ENCODE measurements at regions not wholly inside any gene's neighbourhood (a gene's known extent, or its start where the extent isn't known, plus 50 kb on each side); places are given as distances from the start of the nearest gene placed in this dataset.

GRCh38 chr4:12586242-12587006, 897.7 kb downstream of the RAB28 start:
- no peaks in the 10 kb centered on the region for H4K20me1 ChIP-seq (ENCODE audit: insufficient read depth, low read length)
- H3K9ac ChIP-seq (ENCODE audit: low read length): no peak overlapping the region
- H3K36me3 ChIP-seq (replicated peaks; ENCODE audit: insufficient read depth, low read length): no peaks in the 10 kb centered on the region
- H3K27me3 ChIP-seq (replicated peaks; ENCODE audit: insufficient read depth, low read length): no peaks in the 10 kb centered on the region
- no peaks in the 10 kb centered on the region for H3K9me2 ChIP-seq (replicated peaks; ENCODE audit: insufficient read depth, low read length)
- no peaks in the 10 kb centered on the region for H3K9me3 ChIP-seq (replicated peaks; ENCODE audit: insufficient read depth, low read length)
- no peaks in the 10 kb centered on the region for H3K79me2 ChIP-seq (ENCODE audit: low read length)
- TF ChIP-seq EZH2 (optimal IDR thresholded peaks at IDR 0.05; ENCODE audit: low read depth, low read length) (no peak), EZH2phosphoT487 (IDR thresholded peaks at IDR 0.05; ENCODE audit: low read length) (no peak)
- TF ChIP-seq, protein P1, sequence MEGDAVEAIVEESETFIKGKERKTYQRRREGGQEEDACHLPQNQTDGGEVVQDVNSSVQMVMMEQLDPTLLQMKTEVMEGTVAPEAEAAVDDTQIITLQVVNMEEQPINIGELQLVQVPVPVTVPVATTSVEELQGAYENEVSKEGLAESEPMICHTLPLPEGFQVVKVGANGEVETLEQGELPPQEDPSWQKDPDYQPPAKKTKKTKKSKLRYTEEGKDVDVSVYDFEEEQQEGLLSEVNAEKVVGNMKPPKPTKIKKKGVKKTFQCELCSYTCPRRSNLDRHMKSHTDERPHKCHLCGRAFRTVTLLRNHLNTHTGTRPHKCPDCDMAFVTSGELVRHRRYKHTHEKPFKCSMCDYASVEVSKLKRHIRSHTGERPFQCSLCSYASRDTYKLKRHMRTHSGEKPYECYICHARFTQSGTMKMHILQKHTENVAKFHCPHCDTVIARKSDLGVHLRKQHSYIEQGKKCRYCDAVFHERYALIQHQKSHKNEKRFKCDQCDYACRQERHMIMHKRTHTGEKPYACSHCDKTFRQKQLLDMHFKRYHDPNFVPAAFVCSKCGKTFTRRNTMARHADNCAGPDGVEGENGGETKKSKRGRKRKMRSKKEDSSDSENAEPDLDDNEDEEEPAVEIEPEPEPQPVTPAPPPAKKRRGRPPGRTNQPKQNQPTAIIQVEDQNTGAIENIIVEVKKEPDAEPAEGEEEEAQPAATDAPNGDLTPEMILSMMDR (IDR thresholded peaks at IDR 0.05; ENCODE audit: low read length): no peak
- DNase-seq: no peak
- no peak overlapping the region for H3K4me3 ChIP-seq (ENCODE audit: low read length)
- H3K4me2 ChIP-seq (ENCODE audit: low read depth, low read length): no peak overlapping the region
- no peaks in the 10 kb centered on the region for H3F3A ChIP-seq (ENCODE audit: insufficient read depth, low read length)
- no peaks in the 10 kb centered on the region for H3K4me1 ChIP-seq (ENCODE audit: low read length)
- H2AFZ ChIP-seq (ENCODE audit: low read length): no peak overlapping the region
- H3K27ac ChIP-seq (ENCODE audit: low read length): no peak overlapping the region

DNA sequence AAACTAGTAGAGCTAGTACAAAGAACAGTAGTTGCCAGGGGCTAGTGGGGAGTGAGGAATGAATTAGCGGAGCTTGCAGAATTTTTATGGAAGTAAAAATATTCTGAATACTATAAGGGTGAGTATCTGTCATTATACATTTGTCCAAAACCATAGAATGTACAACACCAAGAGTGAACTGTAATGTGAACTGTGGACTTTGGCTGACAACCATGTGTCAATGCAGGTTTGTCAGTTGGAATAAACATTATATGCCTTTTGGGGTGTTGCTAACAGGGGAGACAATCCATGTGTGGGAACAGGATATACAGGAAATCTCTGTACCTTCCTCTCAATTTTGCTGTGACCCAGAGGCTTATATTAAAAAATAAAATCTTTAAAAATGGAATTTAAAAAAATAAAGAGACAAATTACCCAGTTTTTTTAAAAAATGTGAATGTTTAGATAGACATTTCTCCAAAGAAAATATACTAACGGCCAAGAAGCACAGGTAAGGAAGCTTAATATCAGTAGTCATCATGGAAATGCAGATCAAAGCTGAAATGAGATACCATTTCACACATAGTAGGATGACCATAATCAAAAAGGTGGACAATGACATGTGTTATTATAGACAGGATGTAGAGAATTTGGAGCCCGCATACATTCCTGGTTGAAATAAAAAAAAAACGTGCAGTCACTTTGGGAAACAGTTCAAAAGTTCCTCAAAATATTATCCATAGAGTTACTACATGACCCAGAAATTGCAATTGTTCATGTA, 899.8 kb downstream of the RAB28 start:
- H3K9ac ChIP-seq (ENCODE audit: low read length): no peak overlapping the region
- DNase-seq: no peak
- no peak overlapping the region for H3K27ac ChIP-seq (ENCODE audit: low read length)
- no peak overlapping the region for H2AFZ ChIP-seq (ENCODE audit: low read length)
- H3F3A ChIP-seq (ENCODE audit: insufficient read depth, low read length): no peaks in the 10 kb centered on the region
- TF ChIP-seq EZH2phosphoT487 (IDR thresholded peaks at IDR 0.05; ENCODE audit: low read length) (no peak), EZH2 (optimal IDR thresholded peaks at IDR 0.05; ENCODE audit: low read depth, low read length) (no peak)
- TF ChIP-seq, protein P1 (IDR thresholded peaks at IDR 0.05; ENCODE audit: low read length): no peak
- no peaks in the 10 kb centered on the region for H3K9me2 ChIP-seq (replicated peaks; ENCODE audit: insufficient read depth, low read length)
- H3K27me3 ChIP-seq (replicated peaks; ENCODE audit: insufficient read depth, low read length): no peaks in the 10 kb centered on the region
- no peak overlapping the region for H3K4me3 ChIP-seq (ENCODE audit: low read length)
- H3K79me2 ChIP-seq (ENCODE audit: low read length): no peaks in the 10 kb centered on the region
- H3K36me3 ChIP-seq (replicated peaks; ENCODE audit: insufficient read depth, low read length): no peaks in the 10 kb centered on the region
- H4K20me1 ChIP-seq (ENCODE audit: insufficient read depth, low read length): no peaks in the 10 kb centered on the region
- H3K9me3 ChIP-seq (replicated peaks; ENCODE audit: insufficient read depth, low read length): no peaks in the 10 kb centered on the region
- no peaks in the 10 kb centered on the region for H3K4me1 ChIP-seq (ENCODE audit: low read length)
- no peak overlapping the region for H3K4me2 ChIP-seq (ENCODE audit: low read depth, low read length)

DNA sequence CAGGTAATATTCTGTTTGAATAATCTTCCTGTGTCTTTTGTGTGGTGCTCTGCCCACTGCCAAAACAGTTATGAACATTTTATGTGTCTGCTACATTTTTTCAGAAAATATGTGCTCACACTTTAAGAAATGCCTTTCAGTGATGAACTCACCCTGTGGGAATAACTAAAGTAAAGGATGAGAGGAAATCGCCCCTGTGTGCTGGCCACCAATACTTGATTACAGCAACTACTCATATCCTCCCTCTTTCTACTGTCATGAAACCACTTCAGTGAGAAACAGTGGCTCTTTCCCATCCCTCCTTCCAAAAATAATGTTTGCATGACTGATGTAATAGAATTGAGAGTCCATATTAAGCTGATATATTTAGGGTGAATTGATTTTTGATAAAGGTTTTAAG, 900.9 kb downstream of the RAB28 start:
- no peaks in the 10 kb centered on the region for H3K79me2 ChIP-seq (ENCODE audit: low read length)
- no peaks in the 10 kb centered on the region for H3K27me3 ChIP-seq (replicated peaks; ENCODE audit: insufficient read depth, low read length)
- H3K4me1 ChIP-seq (ENCODE audit: low read length): no peaks in the 10 kb centered on the region
- H2AFZ ChIP-seq (ENCODE audit: low read length): no peak overlapping the region
- no peak for TF ChIP-seq EZH2 (optimal IDR thresholded peaks at IDR 0.05; ENCODE audit: low read depth, low read length)
- TF ChIP-seq, protein P1 (IDR thresholded peaks at IDR 0.05; ENCODE audit: low read length): no peak
- TF ChIP-seq EZH2phosphoT487 (IDR thresholded peaks at IDR 0.05; ENCODE audit: low read length): no peak
- no peaks in the 10 kb centered on the region for H3K9me2 ChIP-seq (replicated peaks; ENCODE audit: insufficient read depth, low read length)
- no peak for DNase-seq
- H4K20me1 ChIP-seq (ENCODE audit: insufficient read depth, low read length): no peaks in the 10 kb centered on the region
- H3K4me2 ChIP-seq (ENCODE audit: low read depth, low read length): no peak overlapping the region
- H3K9me3 ChIP-seq (replicated peaks; ENCODE audit: insufficient read depth, low read length): no peaks in the 10 kb centered on the region
- H3K9ac ChIP-seq (ENCODE audit: low read length): no peak overlapping the region
- no peak overlapping the region for H3K27ac ChIP-seq (ENCODE audit: low read length)
- H3K4me3 ChIP-seq (ENCODE audit: low read length): no peak overlapping the region
- no peaks in the 10 kb centered on the region for H3F3A ChIP-seq (ENCODE audit: insufficient read depth, low read length)
- no peaks in the 10 kb centered on the region for H3K36me3 ChIP-seq (replicated peaks; ENCODE audit: insufficient read depth, low read length)
